22Rv1 (cell line): ENCODE measurements at regions not wholly inside any gene's neighbourhood (a gene's known extent, or its start where the extent isn't known, plus 50 kb on each side); places are given as distances from the start of the nearest gene placed in this dataset.

Experiments used
- H3K27ac ChIP-seq: fragments of 450-650 bp; 2 replicates; pipeline ENCODE4 v1.5.1; 2017
- CTCF ChIP-seq: fragments of 450-650 bp; IDR thresholded peaks from 2 replicates; pipeline ENCODE4 v1.5.1; 2017; ENCODE audit warnings: mild to moderate bottlenecking
- ZFX ChIP-seq: fragments of 450-650 bp; IDR thresholded peaks from 2 replicates; pipeline ENCODE4 v1.6.1; 2017; ENCODE audit warnings: antibody characterized with exemption, borderline replicate concordance

- H3K27ac ChIP-seq = no peak overlapping the region
- TF ChIP-seq CTCF = no peak
- no peak for TF ChIP-seq ZFX
Measured at GRCh38 chr16:86450691-86451090, 59.6 kb upstream of the FOXF1 start.

- TF ChIP-seq ZFX (no peak), CTCF (no peak)
- H3K27ac ChIP-seq = no peak overlapping the region
Measured at GRCh38 chr16:86452451-86452850, 57.9 kb upstream of the FOXF1 start.

GRCh38 chr16:86455116-86455515 lies 55.2 kb upstream of the FOXF1 start:
- TF ChIP-seq ZFX (no peak), CTCF (no peak)
- no peak overlapping the region for H3K27ac ChIP-seq

- no peak for TF ChIP-seq ZFX
- TF ChIP-seq CTCF = no peak
- no peak overlapping the region for H3K27ac ChIP-seq
Measured at GRCh38 chr16:86455640-86456039, 54.7 kb upstream of the FOXF1 start.

- no peak for TF ChIP-seq ZFX
- TF ChIP-seq CTCF = no peak
- H3K27ac ChIP-seq = no peak overlapping the region
Measured at GRCh38 chr16:86457501-86458148, 52.7 kb upstream of the FOXF1 start.

- no peak overlapping the region for H3K27ac ChIP-seq
- no peak for TF ChIP-seq ZFX
- TF ChIP-seq CTCF = no peak
Measured at GRCh38 chr16:86458149-86458777, 52.1 kb upstream of the FOXF1 start.

- TF ChIP-seq ZFX (no peak), CTCF (no peak)
Measured at GRCh38 chr16:86459266-86459665, 51.1 kb upstream of the FOXF1 start.

More at GRCh38 chr16:86459266-86459665, 51.1 kb upstream of the FOXF1 start:
- no peak overlapping the region for H3K27ac ChIP-seq
